ENCODE measurements at regions not wholly inside any gene's neighbourhood (a gene's known extent, or its start where the extent isn't known, plus 50 kb on each side); places are given as distances from the start of the nearest gene placed in this dataset.

- Histone ChIP-seq H3K27me3 (ENCODE audit: insufficient read depth, low read length, poor library complexity) (no peaks in the 10 kb centered on the region), H3K9me3 (ENCODE audit: insufficient read depth, low read length, severe bottlenecking) (no peaks in the 10 kb centered on the region), H3K9ac (ENCODE audit: low read depth, low read length) (no peak overlapping the region), H3K4me2 (ENCODE audit: insufficient read depth, low read length) (no peak overlapping the region), H3K79me2 (ENCODE audit: insufficient read depth, low read length) (no peaks in the 10 kb centered on the region), H3K36me3 (ENCODE audit: insufficient read depth, low read length) (no peaks in the 10 kb centered on the region), H4K20me1 (ENCODE audit: insufficient read depth, low read length) (no peaks in the 10 kb centered on the region), H3K27ac (ENCODE audit: low read length) (no peak overlapping the region), H3K4me1 (ENCODE audit: insufficient read depth, low read length) (peaks cover 31% of the 10 kb centered on the region), H2AFZ (ENCODE audit: low read depth, low read length) (no peak overlapping the region), H3K4me3 (ENCODE audit: low read depth in 1 of 2, low read length in 2 of 2) (no peak overlapping the region)
- ATAC-seq (ENCODE audit: insufficient read depth, low read depth) (no peak), DNase-seq (no peak)
- TF ChIP-seq EZH2 (IDR thresholded peaks at IDR 0.05; ENCODE audit: borderline replicate concordance, low read depth, low read length, severe bottlenecking) (no peak), CTCF (IDR thresholded peaks at IDR 0.05; ENCODE audit: borderline replicate concordance, extremely low read depth, low read length, poor library complexity, severe bottlenecking) (no peak)
These were observed 305.9 kb upstream of the MTNR1B start for GRCh38 chr11:92663539-92663938.

- TF ChIP-seq CTCF (IDR thresholded peaks at IDR 0.05; ENCODE audit: borderline replicate concordance, extremely low read depth, low read length, poor library complexity, severe bottlenecking) (no peak), EZH2 (IDR thresholded peaks at IDR 0.05; ENCODE audit: borderline replicate concordance, low read depth, low read length, severe bottlenecking) (no peak)
- Histone ChIP-seq H4K20me1 (ENCODE audit: insufficient read depth, low read length) (no peaks in the 10 kb centered on the region), H2AFZ (ENCODE audit: low read depth, low read length) (no peak overlapping the region), H3K79me2 (ENCODE audit: insufficient read depth, low read length) (no peaks in the 10 kb centered on the region), H3K9ac (ENCODE audit: low read depth, low read length) (no peak overlapping the region), H3K36me3 (ENCODE audit: insufficient read depth, low read length) (no peaks in the 10 kb centered on the region), H3K4me2 (ENCODE audit: insufficient read depth, low read length) (no peak overlapping the region), H3K4me1 (ENCODE audit: insufficient read depth, low read length) (peaks cover 7% of the 10 kb centered on the region; the same call in 1 of the 2 replicates), H3K4me3 (ENCODE audit: low read depth in 1 of 2, low read length in 2 of 2) (no peak overlapping the region), H3K27me3 (ENCODE audit: insufficient read depth, low read length, poor library complexity) (no peaks in the 10 kb centered on the region), H3K9me3 (ENCODE audit: insufficient read depth, low read length, severe bottlenecking) (no peaks in the 10 kb centered on the region), H3K27ac (ENCODE audit: low read length) (no peak overlapping the region)
- ATAC-seq (ENCODE audit: insufficient read depth, low read depth) (no peak), DNase-seq (no peak)
These were observed 301.8 kb upstream of the MTNR1B start for GRCh38 chr11:92667486-92668152.

DNA sequence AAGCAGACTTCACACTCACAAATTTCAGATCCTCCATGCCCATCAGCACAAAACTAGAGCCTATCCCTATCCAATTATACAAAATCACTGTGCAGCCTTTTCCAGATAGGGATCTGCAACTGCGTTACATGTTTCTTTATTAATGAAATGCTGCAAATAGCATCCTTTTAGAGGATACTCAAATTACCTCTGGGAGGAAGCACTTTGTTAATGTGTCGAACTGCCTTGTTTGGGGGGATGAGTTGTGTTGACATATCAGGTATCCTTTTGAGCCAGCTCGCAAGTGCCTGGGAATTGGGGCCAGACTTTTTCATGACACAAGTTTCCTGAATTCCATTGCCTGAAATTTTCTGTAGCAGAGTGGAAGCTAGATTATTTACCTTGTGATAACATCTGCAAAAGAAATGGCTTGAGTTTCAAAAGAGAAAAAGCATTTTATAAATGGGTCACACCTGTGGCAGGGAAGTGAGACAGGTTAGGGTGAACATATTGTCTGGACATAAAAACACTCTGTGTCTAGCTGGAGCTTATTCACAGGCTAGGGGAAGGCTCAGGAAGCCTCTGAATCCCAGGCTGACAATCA, 299.1 kb upstream of the MTNR1B start:
- DNase-seq (no peak), ATAC-seq (ENCODE audit: insufficient read depth, low read depth) (no peak)
- no peaks in the 10 kb centered on the region for H4K20me1 ChIP-seq (ENCODE audit: insufficient read depth, low read length)
- H3K36me3 ChIP-seq (ENCODE audit: insufficient read depth, low read length), result no peaks in the 10 kb centered on the region
- no peak overlapping the region for H3K27ac ChIP-seq (ENCODE audit: low read length)
- H3K9ac ChIP-seq (ENCODE audit: low read depth, low read length), result no peak overlapping the region
- H3K4me1 ChIP-seq (ENCODE audit: insufficient read depth, low read length), result no peaks in the 10 kb centered on the region
- no peaks in the 10 kb centered on the region for H3K9me3 ChIP-seq (ENCODE audit: insufficient read depth, low read length, severe bottlenecking)
- no peaks in the 10 kb centered on the region for H3K79me2 ChIP-seq (ENCODE audit: insufficient read depth, low read length)
- no peak overlapping the region for H3K4me3 ChIP-seq (ENCODE audit: low read depth in 1 of 2, low read length in 2 of 2)
- H2AFZ ChIP-seq (ENCODE audit: low read depth, low read length), result no peak overlapping the region
- TF ChIP-seq EZH2 (IDR thresholded peaks at IDR 0.05; ENCODE audit: borderline replicate concordance, low read depth, low read length, severe bottlenecking) (no peak), CTCF (IDR thresholded peaks at IDR 0.05; ENCODE audit: borderline replicate concordance, extremely low read depth, low read length, poor library complexity, severe bottlenecking) (no peak)
- no peaks in the 10 kb centered on the region for H3K27me3 ChIP-seq (ENCODE audit: insufficient read depth, low read length, poor library complexity)
- no peak overlapping the region for H3K4me2 ChIP-seq (ENCODE audit: insufficient read depth, low read length)
